ENCODE measurements at regions not wholly inside any gene's neighbourhood (a gene's known extent, or its start where the extent isn't known, plus 50 kb on each side); places are given as distances from the start of the nearest gene placed in this dataset.

GRCh38 chr2:5612666-5613065, 79.5 kb upstream of the SOX11 start:
- Histone ChIP-seq H3K79me2 (ENCODE audit: control insufficient read depth, low read length) (no peaks in the 10 kb centered on the region), H3K9me2 (replicated peaks; ENCODE audit: control insufficient read depth, low read length) (no peaks in the 10 kb centered on the region), H3K36me3 (ENCODE audit: control insufficient read depth, low read length) (no peaks in the 10 kb centered on the region), H3K4me1 (ENCODE audit: control insufficient read depth, low read length) (no peaks in the 10 kb centered on the region), H3K4me2 (ENCODE audit: low read length) (no peak overlapping the region), H3K4me3 (ENCODE audit: low read length) (no peak overlapping the region), H3K27ac (ENCODE audit: low read depth, low read length) (no peak overlapping the region), H3K27me3 (ENCODE audit: control insufficient read depth, low read length) (no peaks in the 10 kb centered on the region), H3K9me3 (ENCODE audit: control insufficient read depth, insufficient read depth, low read length) (no peaks in the 10 kb centered on the region), H4K20me1 (ENCODE audit: control insufficient read depth, insufficient read depth, low read depth, low read length) (no peaks in the 10 kb centered on the region), H3F3A (ENCODE audit: control insufficient read depth, insufficient read depth) (no peaks in the 10 kb centered on the region)
- TF ChIP-seq CTCF (IDR thresholded peaks at IDR 0.05; ENCODE audit: low read depth, low read length, poor library complexity, severe bottlenecking), result no peak
- TF ChIP-seq EZH2phosphoT487 (IDR thresholded peaks at IDR 0.05; ENCODE audit: borderline replicate concordance, low read length), result no peak

- Histone ChIP-seq H3K9me3 (ENCODE audit: control insufficient read depth, insufficient read depth, low read length) (no peaks in the 10 kb centered on the region), H3F3A (ENCODE audit: control insufficient read depth, insufficient read depth) (no peaks in the 10 kb centered on the region), H3K79me2 (ENCODE audit: control insufficient read depth, low read length) (no peaks in the 10 kb centered on the region), H3K36me3 (ENCODE audit: control insufficient read depth, low read length) (no peaks in the 10 kb centered on the region), H3K4me1 (ENCODE audit: control insufficient read depth, low read length) (no peaks in the 10 kb centered on the region), H3K27me3 (ENCODE audit: control insufficient read depth, low read length) (no peaks in the 10 kb centered on the region), H3K27ac (ENCODE audit: low read depth, low read length) (no peak overlapping the region), H3K4me3 (ENCODE audit: low read length) (no peak overlapping the region), H4K20me1 (ENCODE audit: control insufficient read depth, insufficient read depth, low read depth, low read length) (no peaks in the 10 kb centered on the region), H3K9me2 (replicated peaks; ENCODE audit: control insufficient read depth, low read length) (no peaks in the 10 kb centered on the region), H3K4me2 (ENCODE audit: low read length) (no peak overlapping the region)
- TF ChIP-seq EZH2phosphoT487 (IDR thresholded peaks at IDR 0.05; ENCODE audit: borderline replicate concordance, low read length), result no peak
- no peak for TF ChIP-seq CTCF (IDR thresholded peaks at IDR 0.05; ENCODE audit: low read depth, low read length, poor library complexity, severe bottlenecking)
These were observed 76.2 kb upstream of the SOX11 start for GRCh38 chr2:5616019-5616418.

GRCh38 chr2:5617358-5617757, 74.8 kb upstream of the SOX11 start:
- no peaks in the 10 kb centered on the region for H3F3A ChIP-seq (ENCODE audit: control insufficient read depth, insufficient read depth)
- no peaks in the 10 kb centered on the region for H3K79me2 ChIP-seq (ENCODE audit: control insufficient read depth, low read length)
- H3K4me2 ChIP-seq (ENCODE audit: low read length), result no peak overlapping the region
- H3K4me1 ChIP-seq (ENCODE audit: control insufficient read depth, low read length), result no peaks in the 10 kb centered on the region
- H3K9me2 ChIP-seq (replicated peaks; ENCODE audit: control insufficient read depth, low read length), result no peaks in the 10 kb centered on the region
- no peak overlapping the region for H3K4me3 ChIP-seq (ENCODE audit: low read length)
- no peaks in the 10 kb centered on the region for H3K9me3 ChIP-seq (ENCODE audit: control insufficient read depth, insufficient read depth, low read length)
- no peak overlapping the region for H3K27ac ChIP-seq (ENCODE audit: low read depth, low read length)
- TF ChIP-seq CTCF (IDR thresholded peaks at IDR 0.05; ENCODE audit: low read depth, low read length, poor library complexity, severe bottlenecking), result no peak
- no peak for TF ChIP-seq EZH2phosphoT487 (IDR thresholded peaks at IDR 0.05; ENCODE audit: borderline replicate concordance, low read length)
- no peaks in the 10 kb centered on the region for H3K36me3 ChIP-seq (ENCODE audit: control insufficient read depth, low read length)
- no peaks in the 10 kb centered on the region for H3K27me3 ChIP-seq (ENCODE audit: control insufficient read depth, low read length)
- H4K20me1 ChIP-seq (ENCODE audit: control insufficient read depth, insufficient read depth, low read depth, low read length), result no peaks in the 10 kb centered on the region

- no peaks in the 10 kb centered on the region for H3K9me3 ChIP-seq (ENCODE audit: control insufficient read depth, insufficient read depth, low read length)
- no peaks in the 10 kb centered on the region for H3K27me3 ChIP-seq (ENCODE audit: control insufficient read depth, low read length)
- H3K4me2 ChIP-seq (ENCODE audit: low read length), result no peak overlapping the region
- no peak overlapping the region for H3K4me3 ChIP-seq (ENCODE audit: low read length)
- H3K27ac ChIP-seq (ENCODE audit: low read depth, low read length), result no peak overlapping the region
- no peaks in the 10 kb centered on the region for H4K20me1 ChIP-seq (ENCODE audit: control insufficient read depth, insufficient read depth, low read depth, low read length)
- H3K9me2 ChIP-seq (replicated peaks; ENCODE audit: control insufficient read depth, low read length), result no peaks in the 10 kb centered on the region
- H3K4me1 ChIP-seq (ENCODE audit: control insufficient read depth, low read length), result no peaks in the 10 kb centered on the region
- TF ChIP-seq EZH2phosphoT487 (IDR thresholded peaks at IDR 0.05; ENCODE audit: borderline replicate concordance, low read length) (no peak), CTCF (IDR thresholded peaks at IDR 0.05; ENCODE audit: low read depth, low read length, poor library complexity, severe bottlenecking) (no peak)
- no peaks in the 10 kb centered on the region for H3F3A ChIP-seq (ENCODE audit: control insufficient read depth, insufficient read depth)
- no peaks in the 10 kb centered on the region for H3K79me2 ChIP-seq (ENCODE audit: control insufficient read depth, low read length)
- H3K36me3 ChIP-seq (ENCODE audit: control insufficient read depth, low read length), result no peaks in the 10 kb centered on the region
These were observed 74.4 kb upstream of the SOX11 start for GRCh38 chr2:5617796-5618195.
